Stimulated activated CD4-positive, alpha-beta T cell treated with anti-CD3 and anti-CD28 coated beads, TNF-alpha, amount 100 ng/mL, for 24 hours (primary cell): ENCODE measurements at regions not wholly inside any gene's neighbourhood (a gene's known extent, or its start where the extent isn't known, plus 50 kb on each side); places are given as distances from the start of the nearest gene placed in this dataset.

ENCODE experiments used
- DNase-seq, 3 experiments: peaks; one replicate each; pipeline ENCODE4 v3.0.0-alpha.2; 2020; ENCODE audit warnings: low read depth in 3 of 3

DNA sequence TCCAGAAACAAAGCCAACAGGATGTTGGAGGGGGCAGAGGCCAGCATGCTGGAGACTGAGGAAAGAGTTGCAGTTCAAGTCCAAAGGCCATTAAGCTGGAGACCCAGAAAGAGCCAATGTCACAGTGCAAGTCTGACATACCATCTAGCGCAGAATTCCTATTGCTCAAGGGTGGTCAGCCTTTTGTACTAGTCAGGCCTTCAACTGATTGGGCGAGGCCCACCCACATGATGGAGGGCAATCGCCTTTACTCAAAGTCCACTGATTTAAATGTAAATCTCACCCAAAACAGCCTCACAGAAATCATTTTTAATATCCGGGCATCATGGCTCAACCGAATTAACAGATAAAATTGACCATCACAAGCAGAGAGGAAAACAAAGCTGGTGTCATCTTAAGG lies 113.9 kb downstream of the RCN1 start:
- DNase-seq: no peak

DNA sequence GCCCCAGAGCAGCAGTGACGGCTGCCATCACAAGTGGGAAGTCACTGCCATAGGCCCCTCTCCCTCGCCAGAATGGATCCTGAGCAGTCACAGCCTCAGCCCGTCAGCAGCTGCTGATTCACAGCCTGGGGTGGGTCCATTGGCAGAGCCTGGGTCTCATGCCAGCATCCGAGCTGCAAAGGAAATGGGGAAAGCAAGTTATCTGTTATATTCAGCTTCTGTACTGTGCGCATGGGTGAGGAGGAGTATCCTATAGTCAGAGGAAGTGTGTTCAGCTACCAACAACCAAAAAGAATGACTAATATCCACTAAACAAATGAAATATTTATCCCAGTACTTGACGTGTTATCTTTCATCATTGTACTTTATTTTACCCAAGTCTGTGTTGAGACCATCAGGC lies 119.7 kb downstream of the RCN1 start:
- no peak for DNase-seq

DNA sequence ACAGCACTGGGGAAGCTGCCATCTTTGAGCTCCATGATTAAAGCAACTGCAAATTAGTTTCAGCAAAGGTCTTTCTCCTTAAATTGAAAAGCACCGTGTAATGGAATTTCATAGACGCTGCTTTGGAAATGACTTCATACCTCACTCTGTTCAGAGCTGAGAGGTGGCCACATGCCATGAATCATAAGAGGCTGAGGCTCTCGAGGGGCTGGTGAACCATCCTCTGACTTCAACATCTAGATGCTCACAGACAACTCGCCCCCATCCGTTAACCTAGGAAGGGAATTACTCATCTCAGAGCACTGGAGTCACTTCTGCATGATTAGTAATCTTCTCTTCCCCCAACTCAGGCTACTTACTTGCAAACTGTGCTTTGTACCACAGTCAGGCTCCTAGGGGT lies 122.3 kb downstream of the RCN1 start:
- peak in 1 of 3 experiments; percentile 9 for DNase-seq

DNA sequence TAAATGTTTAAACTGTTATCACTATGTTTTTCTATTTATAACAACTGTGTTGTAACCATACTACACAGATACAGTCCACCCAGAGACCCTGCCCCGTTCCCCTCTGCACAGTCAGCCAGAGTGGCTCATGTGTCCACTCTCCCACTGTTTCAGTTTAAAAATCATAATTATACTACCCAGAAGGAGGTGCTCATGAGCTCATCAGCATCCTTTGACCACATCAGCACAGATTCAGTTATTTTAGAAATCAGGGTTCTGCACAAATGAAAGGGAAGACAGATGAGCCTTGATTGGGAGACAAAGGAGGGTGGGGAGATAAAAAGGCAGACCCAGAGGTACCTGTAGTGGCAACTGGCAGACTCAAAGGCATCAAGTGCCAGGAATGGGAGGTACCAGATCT lies 124.3 kb downstream of the RCN1 start:
- DNase-seq: no peak

DNA sequence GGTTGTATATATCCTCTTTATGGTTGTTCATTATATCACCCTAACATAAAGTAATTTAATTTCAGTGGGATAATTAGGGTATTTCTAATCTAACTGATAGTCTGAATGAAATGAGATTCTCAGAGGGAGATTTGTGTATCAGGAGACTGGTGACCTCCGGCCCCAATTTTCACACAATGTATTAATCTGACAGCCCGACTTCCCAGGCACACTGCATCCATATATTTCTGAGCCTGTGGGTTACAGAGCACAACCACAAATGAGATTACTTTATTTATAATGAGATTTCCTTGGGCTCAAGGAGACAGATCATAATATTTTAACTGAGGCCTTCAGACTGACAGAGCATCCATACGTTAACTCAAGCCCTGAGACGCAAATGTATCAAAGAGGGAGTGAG lies 125.9 kb downstream of the RCN1 start:
- no peak for DNase-seq

- DNase-seq: no peak
These were observed 128.4 kb downstream of the RCN1 start for GRCh38 chr11:32219320-32219719.

DNA sequence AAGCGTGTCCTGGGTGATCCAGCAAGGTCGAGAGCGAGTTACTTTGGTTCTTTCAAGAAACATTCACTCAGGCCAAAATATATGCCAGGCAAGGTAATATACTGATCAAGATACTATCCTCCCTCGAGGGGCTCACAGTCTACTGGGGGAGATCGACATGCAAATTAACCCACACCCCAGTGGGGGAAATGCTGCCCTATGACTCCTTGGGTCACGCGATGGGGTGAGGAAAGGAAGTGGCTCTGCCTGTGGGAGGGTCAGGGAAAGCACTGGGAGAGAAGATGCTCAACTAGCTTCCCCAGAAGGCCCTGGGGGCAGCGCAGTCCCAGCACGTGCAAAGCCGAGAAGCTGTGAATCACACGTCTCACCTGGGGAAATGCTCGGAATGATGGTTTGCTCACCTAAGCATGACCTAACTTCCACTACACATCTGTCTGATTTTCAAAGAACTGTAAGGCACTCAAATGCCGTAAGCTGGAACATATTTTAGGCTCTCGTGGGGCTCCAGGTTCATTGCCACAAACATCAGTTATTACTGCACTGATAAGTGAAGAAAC lies 130.7 kb downstream of the RCN1 start:
- DNase-seq: no peak

DNA sequence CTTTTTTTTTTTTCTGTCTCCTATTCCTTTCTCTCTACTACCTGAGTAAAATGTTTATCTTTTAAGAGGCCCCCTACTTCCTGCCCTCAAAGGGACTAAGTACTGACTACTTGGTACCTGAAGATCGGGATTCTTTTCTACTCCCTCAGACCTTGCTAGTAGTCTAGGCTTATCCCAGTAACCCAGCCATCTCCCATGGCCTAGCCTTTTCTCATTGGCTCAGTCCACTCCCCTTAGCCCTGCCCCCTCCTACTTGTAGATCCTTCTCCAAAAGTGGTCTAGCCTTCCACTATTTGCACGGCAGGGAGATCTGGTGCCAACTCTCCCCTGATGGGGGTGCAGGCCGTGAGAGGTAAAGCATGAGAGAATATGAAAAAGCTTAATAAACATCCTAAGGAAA lies 133.7 kb downstream of the RCN1 start:
- DNase-seq: no peak

- DNase-seq: no peak
These were observed 134.9 kb downstream of the RCN1 start for GRCh38 chr11:32225571-32226285.

GRCh38 chr11:32226480-32226879 lies 135.6 kb downstream of the RCN1 start:
- DNase-seq: no peak

GRCh38 chr11:32229576-32230240 lies 138.8 kb downstream of the RCN1 start:
- no peak for DNase-seq

DNA sequence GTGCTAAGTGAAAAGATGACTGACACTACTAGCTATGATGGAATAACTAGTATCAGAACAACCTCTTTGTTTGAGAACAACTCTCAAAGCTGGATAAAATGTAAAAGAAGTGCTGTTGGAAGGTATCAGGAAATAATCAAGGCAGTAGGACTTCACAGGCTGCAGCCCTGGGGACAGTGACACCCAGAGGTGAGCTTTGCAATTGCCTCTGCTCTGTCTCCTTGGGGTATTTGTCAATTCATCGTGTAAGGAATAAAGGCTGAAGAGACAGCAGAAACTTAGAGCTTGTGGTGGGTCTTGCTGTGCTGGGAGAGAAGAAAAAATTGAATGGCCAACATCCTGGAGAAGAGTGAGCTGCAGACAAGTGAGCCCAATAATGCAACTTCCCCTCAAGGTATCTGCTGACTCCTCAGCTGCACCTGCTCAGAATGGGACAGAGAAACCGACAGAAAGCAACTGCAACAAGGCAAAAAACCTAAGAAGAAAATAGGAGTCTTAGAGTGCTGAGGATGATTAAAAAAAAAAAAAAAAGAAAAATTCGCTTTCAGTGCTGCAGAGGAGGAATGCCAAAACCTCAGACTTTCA lies 141.1 kb downstream of the RCN1 start:
- no peak for DNase-seq

- no peak for DNase-seq
These were observed 141.6 kb downstream of the RCN1 start for GRCh38 chr11:32232516-32232915.

DNA sequence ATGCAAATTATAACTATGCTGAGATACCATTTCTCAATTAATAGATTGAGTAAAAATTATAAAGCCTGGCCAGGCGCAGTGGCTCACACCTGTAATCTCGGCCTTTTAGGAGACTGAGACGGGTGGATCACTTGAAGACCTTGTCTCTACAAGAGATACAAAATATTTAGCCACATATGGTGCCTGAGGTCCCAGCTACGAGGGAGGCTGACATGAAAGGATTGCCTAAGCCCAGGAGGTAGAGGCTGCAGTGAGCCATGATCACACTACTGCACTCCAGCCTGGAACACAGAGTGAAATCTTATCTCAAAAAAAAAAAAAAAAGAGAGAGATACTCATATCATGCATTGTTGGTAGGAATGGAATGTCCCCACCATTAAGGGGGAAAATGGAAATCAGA lies 142.4 kb downstream of the RCN1 start:
- DNase-seq: no peak

DNA sequence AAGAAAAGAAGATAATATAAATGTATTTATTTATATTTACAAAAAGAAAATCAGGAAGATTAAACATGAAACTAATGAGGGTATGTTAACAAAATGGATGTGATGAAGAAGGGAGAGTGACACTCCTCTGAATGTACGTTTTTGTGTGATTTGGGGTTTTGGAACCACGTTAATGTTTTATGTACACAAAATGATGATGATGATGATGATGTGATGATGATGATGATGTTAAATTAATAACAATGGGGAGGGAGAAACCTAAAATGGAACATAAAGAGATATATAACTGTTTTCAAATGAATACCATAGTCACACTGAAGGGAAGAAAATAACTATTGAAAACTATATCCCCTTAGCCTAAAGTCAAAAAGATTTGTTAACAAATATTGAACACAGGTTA lies 143.1 kb downstream of the RCN1 start:
- DNase-seq: no peak

DNA sequence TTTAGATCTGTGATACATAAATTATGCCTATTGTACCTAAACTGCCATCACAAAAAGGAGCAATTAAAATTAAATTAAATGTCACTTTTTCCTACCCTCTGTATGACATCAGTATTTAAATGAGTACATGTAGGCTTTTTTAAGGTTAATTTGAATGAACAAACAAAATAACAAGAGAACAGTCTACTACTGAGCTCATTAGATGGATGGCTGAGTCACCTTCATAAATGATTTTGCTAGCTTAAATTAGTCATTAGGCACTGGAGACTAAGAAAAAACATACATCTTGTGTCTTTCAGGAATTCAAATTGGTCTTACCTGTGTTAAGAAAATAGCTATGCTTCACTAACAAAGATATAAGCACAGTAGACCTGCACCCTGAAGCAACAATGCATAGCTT lies 153.6 kb downstream of the RCN1 start:
- DNase-seq: no peak

GRCh38 chr11:32253706-32254105 lies 162.8 kb downstream of the RCN1 start:
- DNase-seq: no peak

- no peak for DNase-seq
These were observed 165.0 kb downstream of the RCN1 start for GRCh38 chr11:32255841-32256240.

DNA sequence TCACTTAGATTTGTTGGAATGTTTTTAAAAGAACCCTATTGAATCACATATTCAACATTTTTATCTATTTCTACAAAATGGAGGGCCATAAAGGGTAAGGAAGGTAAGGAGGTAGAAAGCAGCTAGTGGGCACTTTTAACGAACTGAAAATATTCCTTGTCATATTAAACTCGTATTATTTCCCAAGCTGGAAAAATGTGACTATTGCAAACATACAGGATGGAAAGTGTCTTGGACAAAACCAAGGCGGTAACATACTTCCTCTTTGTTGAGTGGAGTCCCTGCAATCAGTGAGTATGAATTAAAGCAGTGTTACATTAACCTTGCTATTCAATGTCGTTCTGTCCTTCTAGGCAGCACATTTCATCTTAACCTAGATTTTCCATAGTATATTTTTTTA lies 165.6 kb downstream of the RCN1 start:
- no peak for DNase-seq

- peak in 1 of 3 experiments; percentile 14 for DNase-seq
These were observed 168.8 kb downstream of the RCN1 start for GRCh38 chr11:32259641-32260081.

DNA sequence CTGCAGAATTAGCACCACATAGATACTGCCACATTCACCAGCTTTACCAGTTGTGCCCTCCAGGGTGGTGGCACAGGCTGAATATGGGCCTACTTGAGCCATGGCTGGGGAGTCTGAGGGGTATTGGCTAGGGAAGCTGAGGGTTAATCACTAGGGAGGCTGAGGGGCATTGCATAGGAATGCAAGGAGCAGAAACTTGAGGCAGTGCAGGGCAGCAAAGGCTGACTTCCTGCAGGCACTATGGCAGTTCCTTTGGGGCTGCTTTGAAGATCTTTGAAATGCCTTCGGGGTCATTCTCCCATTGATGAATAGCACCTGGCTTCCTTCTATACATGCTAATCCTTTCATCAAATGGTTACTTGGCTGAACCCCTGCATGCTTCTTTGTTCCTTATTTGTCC lies 171.5 kb downstream of the RCN1 start:
- DNase-seq: no peak

DNA sequence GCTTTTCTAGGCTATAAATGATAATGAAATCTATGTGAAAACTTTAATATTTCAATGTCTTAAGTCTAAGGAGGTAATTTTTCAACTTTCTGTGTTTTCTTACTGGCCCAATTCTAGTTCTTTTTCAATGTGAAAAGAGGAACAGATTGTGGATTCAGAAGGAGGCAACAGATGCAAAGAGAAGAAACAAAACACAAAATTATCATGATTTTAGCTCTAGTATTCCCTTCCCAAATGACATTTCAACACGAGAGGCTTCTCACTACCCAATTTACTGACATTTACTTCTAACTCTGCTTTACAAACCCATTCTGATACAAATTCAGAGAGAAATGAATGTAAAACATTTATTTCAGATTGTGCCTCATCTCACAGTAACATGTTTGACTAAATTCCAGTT lies 169.4 kb downstream of the WT1 start:
- no peak for DNase-seq

DNA sequence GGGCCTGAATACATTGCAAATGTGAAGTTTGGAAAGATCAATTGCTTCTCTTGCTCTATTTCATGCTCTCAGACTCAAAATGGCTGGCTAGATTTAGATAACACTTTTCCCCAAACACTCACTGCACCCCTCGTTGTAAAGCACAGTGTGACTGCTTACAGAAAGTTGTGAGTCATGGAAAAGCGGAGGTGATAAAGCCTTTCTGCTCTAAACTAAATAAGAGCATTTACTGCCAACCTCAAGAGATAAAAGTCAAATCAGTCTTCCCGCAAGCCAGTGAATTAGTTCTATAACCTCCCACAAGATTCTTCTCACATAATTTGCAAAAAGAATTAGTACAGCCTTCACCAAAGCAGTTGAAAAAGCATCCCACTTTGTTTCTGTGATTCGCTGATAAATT lies 168.7 kb downstream of the WT1 start:
- no peak for DNase-seq
